ENCODE measurements at regions not wholly inside any gene's neighbourhood (a gene's known extent, or its start where the extent isn't known, plus 50 kb on each side); places are given as distances from the start of the nearest gene placed in this dataset.

- DNase-seq (ENCODE audit: low spot score): no peak
Measured at GRCh38 chr10:120960725-120961124, 109.6 kb downstream of the WDR11 start.

- DNase-seq (ENCODE audit: low spot score): no peak
Measured at GRCh38 chr10:120961795-120962755, 110.9 kb downstream of the WDR11 start.

- no peak for DNase-seq (ENCODE audit: low spot score)
Measured at GRCh38 chr10:120962756-120963593, 111.8 kb downstream of the WDR11 start.

- DNase-seq (ENCODE audit: low spot score): no peak
Measured at GRCh38 chr10:120963594-120964220, 112.5 kb downstream of the WDR11 start.

GRCh38 chr10:120966657-120967045 is 115.5 kb downstream of the WDR11 start:
- DNase-seq (ENCODE audit: low spot score): no peak

- DNase-seq (ENCODE audit: low spot score): no peak
Measured at GRCh38 chr10:120969219-120969645, 118.1 kb downstream of the WDR11 start.

- DNase-seq (ENCODE audit: low spot score): no peak
Measured at GRCh38 chr10:120970595-120971529, 119.7 kb downstream of the WDR11 start.

GRCh38 chr10:120971671-120972070 is 120.5 kb downstream of the WDR11 start:
- no peak for DNase-seq (ENCODE audit: low spot score)

- no peak for DNase-seq (ENCODE audit: low spot score)
Measured at GRCh38 chr10:120972259-120972658, 121.1 kb downstream of the WDR11 start.

- no peak for DNase-seq (ENCODE audit: low spot score)
Measured at GRCh38 chr10:120975072-120975867, 124.1 kb downstream of the WDR11 start.

- DNase-seq (ENCODE audit: low spot score): no peak
Measured at GRCh38 chr10:120975868-120976225, 124.7 kb downstream of the WDR11 start.

- no peak for DNase-seq (ENCODE audit: low spot score)
Measured at GRCh38 chr10:120977897-120978296, 126.7 kb downstream of the WDR11 start.

GRCh38 chr10:120978589-120979252 is 127.6 kb downstream of the WDR11 start:
- DNase-seq (ENCODE audit: low spot score): no peak

- DNase-seq (ENCODE audit: low spot score): peak; percentile 34
Measured at GRCh38 chr10:120979435-120980278, 128.5 kb downstream of the WDR11 start.

GRCh38 chr10:120980279-120981255 is 129.4 kb downstream of the WDR11 start:
- DNase-seq (ENCODE audit: low spot score): no peak

- DNase-seq (ENCODE audit: low spot score): no peak
Measured at GRCh38 chr10:120981601-120982391, 130.6 kb downstream of the WDR11 start.

GRCh38 chr10:120982507-120982906 is 131.3 kb downstream of the WDR11 start:
- no peak for DNase-seq (ENCODE audit: low spot score)
